ENCODE measurements at regions not wholly inside any gene's neighbourhood (a gene's known extent, or its start where the extent isn't known, plus 50 kb on each side); places are given as distances from the start of the nearest gene placed in this dataset.

GRCh38 chr4:106652095-106652494 is 283.5 kb upstream of the GIMD1 start:
- TF ChIP-seq, protein P1, sequence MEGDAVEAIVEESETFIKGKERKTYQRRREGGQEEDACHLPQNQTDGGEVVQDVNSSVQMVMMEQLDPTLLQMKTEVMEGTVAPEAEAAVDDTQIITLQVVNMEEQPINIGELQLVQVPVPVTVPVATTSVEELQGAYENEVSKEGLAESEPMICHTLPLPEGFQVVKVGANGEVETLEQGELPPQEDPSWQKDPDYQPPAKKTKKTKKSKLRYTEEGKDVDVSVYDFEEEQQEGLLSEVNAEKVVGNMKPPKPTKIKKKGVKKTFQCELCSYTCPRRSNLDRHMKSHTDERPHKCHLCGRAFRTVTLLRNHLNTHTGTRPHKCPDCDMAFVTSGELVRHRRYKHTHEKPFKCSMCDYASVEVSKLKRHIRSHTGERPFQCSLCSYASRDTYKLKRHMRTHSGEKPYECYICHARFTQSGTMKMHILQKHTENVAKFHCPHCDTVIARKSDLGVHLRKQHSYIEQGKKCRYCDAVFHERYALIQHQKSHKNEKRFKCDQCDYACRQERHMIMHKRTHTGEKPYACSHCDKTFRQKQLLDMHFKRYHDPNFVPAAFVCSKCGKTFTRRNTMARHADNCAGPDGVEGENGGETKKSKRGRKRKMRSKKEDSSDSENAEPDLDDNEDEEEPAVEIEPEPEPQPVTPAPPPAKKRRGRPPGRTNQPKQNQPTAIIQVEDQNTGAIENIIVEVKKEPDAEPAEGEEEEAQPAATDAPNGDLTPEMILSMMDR (IDR thresholded peaks at IDR 0.05; ENCODE audit: extremely low read depth, low read depth, low read length), result no peak

GRCh38 chr4:106650701-106651100 is 282.1 kb upstream of the GIMD1 start:
- no peaks in the 10 kb centered on the region for H4K20me1 ChIP-seq (ENCODE audit: insufficient read depth, low read length)
- no peak overlapping the region for H2AFZ ChIP-seq (ENCODE audit: low read length)
- H3K4me1 ChIP-seq (ENCODE audit: insufficient read depth, low read length), result no peaks in the 10 kb centered on the region
- no peaks in the 10 kb centered on the region for H3K79me2 ChIP-seq (ENCODE audit: insufficient read depth, low read length)
- no peaks in the 10 kb centered on the region for H3K9me3 ChIP-seq (ENCODE audit: low read depth, low read length)
- no peak overlapping the region for H3K27ac ChIP-seq (ENCODE audit: low read depth, low read length)
- no peaks in the 10 kb centered on the region for H3K36me3 ChIP-seq (ENCODE audit: insufficient read depth, low read length)
- H3K27me3 ChIP-seq (ENCODE audit: insufficient read depth, low read length), result no peaks in the 10 kb centered on the region
- no peak for DNase-seq (ENCODE audit: insufficient read length, low spot score, missing footprints)
- TF ChIP-seq, protein P1 (IDR thresholded peaks at IDR 0.05; ENCODE audit: extremely low read depth, low read depth, low read length), result no peak
- H3K4me2 ChIP-seq (ENCODE audit: insufficient read depth, low read length), result no peak overlapping the region
- H3K4me3 ChIP-seq (ENCODE audit: insufficient read depth, low read length), result no peak overlapping the region

More at GRCh38 chr4:106652095-106652494, 283.5 kb upstream of the GIMD1 start:
- Histone ChIP-seq H3K4me3 (ENCODE audit: insufficient read depth, low read length) (no peak overlapping the region), H3K27ac (ENCODE audit: low read depth, low read length) (no peak overlapping the region), H3K4me1 (ENCODE audit: insufficient read depth, low read length) (no peaks in the 10 kb centered on the region), H3K27me3 (ENCODE audit: insufficient read depth, low read length) (no peaks in the 10 kb centered on the region), H3K79me2 (ENCODE audit: insufficient read depth, low read length) (no peaks in the 10 kb centered on the region), H4K20me1 (ENCODE audit: insufficient read depth, low read length) (no peaks in the 10 kb centered on the region), H3K4me2 (ENCODE audit: insufficient read depth, low read length) (no peak overlapping the region), H3K36me3 (ENCODE audit: insufficient read depth, low read length) (no peaks in the 10 kb centered on the region), H3K9me3 (ENCODE audit: low read depth, low read length) (no peaks in the 10 kb centered on the region), H2AFZ (ENCODE audit: low read length) (no peak overlapping the region)
- no peak for DNase-seq (ENCODE audit: insufficient read length, low spot score, missing footprints)

DNA sequence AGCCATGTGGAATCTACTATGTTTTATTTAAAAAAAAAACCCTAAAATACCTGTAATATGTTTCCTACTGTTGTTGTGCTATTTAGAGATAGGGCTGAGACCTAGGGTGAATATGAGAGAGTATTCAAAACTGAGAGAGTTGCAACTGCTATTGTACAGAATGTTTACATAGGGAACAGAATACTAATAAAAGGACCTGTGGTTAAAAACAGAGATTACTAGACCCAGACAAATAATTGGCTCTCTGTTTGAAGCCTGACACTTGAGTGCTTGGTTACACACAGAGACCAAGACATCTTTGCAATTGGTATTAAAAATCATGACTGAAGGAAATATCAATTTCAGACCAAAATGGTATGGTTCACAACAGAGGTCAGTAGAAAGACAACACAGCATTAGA is 278.9 kb upstream of the GIMD1 start:
- no peak overlapping the region for H3K4me2 ChIP-seq (ENCODE audit: insufficient read depth, low read length)
- DNase-seq (ENCODE audit: insufficient read length, low spot score, missing footprints), result no peak
- H3K79me2 ChIP-seq (ENCODE audit: insufficient read depth, low read length), result no peaks in the 10 kb centered on the region
- no peaks in the 10 kb centered on the region for H3K9me3 ChIP-seq (ENCODE audit: low read depth, low read length)
- no peaks in the 10 kb centered on the region for H3K4me1 ChIP-seq (ENCODE audit: insufficient read depth, low read length)
- TF ChIP-seq, protein P1 (IDR thresholded peaks at IDR 0.05; ENCODE audit: extremely low read depth, low read depth, low read length), result no peak
- no peaks in the 10 kb centered on the region for H4K20me1 ChIP-seq (ENCODE audit: insufficient read depth, low read length)
- no peak overlapping the region for H3K4me3 ChIP-seq (ENCODE audit: insufficient read depth, low read length)
- H3K27me3 ChIP-seq (ENCODE audit: insufficient read depth, low read length), result no peaks in the 10 kb centered on the region
- H3K36me3 ChIP-seq (ENCODE audit: insufficient read depth, low read length), result no peaks in the 10 kb centered on the region
- no peak overlapping the region for H2AFZ ChIP-seq (ENCODE audit: low read length)
- H3K27ac ChIP-seq (ENCODE audit: low read depth, low read length), result no peak overlapping the region

DNA sequence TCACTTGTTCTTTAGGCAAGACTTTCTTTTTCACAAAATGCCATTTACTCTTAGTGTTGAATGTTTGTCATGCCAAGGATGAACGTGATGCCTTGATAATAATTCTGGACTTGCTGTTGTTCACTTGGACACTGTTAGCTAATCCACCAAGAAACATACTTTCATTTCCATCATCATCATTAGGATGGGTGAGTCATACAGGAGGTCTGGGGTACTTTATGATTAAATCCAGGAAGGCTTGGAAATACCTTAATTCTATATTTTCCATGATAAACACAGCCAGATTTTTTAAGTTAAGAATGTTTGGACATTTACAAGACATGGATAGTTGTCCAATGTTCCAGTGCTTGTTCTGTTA is 260.7 kb upstream of the GIMD1 start:
- no peaks in the 10 kb centered on the region for H3K4me1 ChIP-seq (ENCODE audit: insufficient read depth, low read length)
- H2AFZ ChIP-seq (ENCODE audit: low read length), result no peak overlapping the region
- H3K79me2 ChIP-seq (ENCODE audit: insufficient read depth, low read length), result no peaks in the 10 kb centered on the region
- H3K27ac ChIP-seq (ENCODE audit: low read depth, low read length), result no peak overlapping the region
- TF ChIP-seq, protein P1 (IDR thresholded peaks at IDR 0.05; ENCODE audit: extremely low read depth, low read depth, low read length), result no peak
- no peak overlapping the region for H3K4me2 ChIP-seq (ENCODE audit: insufficient read depth, low read length)
- no peak overlapping the region for H3K4me3 ChIP-seq (ENCODE audit: insufficient read depth, low read length)
- DNase-seq (ENCODE audit: insufficient read length, low spot score, missing footprints), result no peak
- H3K9me3 ChIP-seq (ENCODE audit: low read depth, low read length), result no peaks in the 10 kb centered on the region
- no peaks in the 10 kb centered on the region for H4K20me1 ChIP-seq (ENCODE audit: insufficient read depth, low read length)
- H3K36me3 ChIP-seq (ENCODE audit: insufficient read depth, low read length), result no peaks in the 10 kb centered on the region
- no peaks in the 10 kb centered on the region for H3K27me3 ChIP-seq (ENCODE audit: insufficient read depth, low read length)

Measured in osteoblast (primary cell).